Esophagus muscularis mucosa (tissue), 3 donors: ENCODE measurements at regions not wholly inside any gene's neighbourhood (a gene's known extent, or its start where the extent isn't known, plus 50 kb on each side); places are given as distances from the start of the nearest gene placed in this dataset.

Source experiments
- CTCF ChIP-seq, 3 experiments: fragments of 200-600 bp in 2 of 3; fragments of 450-650 bp in 1 of 3; sonication (generic) in 2 of 3; IDR thresholded peaks; one replicate each; pipeline ENCODE4 v1.5.1; 2017 to 2019; ENCODE audit warnings: antibody characterized with exemption in 3 of 3, mild to moderate bottlenecking in 2 of 3, moderate library complexity in 1 of 3
- POLR2A ChIP-seq: fragments of 450-650 bp; IDR thresholded peaks from one replicate; pipeline ENCODE4 v1.6.1; 2017; ENCODE audit warnings: antibody characterized with exemption, moderate library complexity, mild to moderate bottlenecking, low read depth

- TF ChIP-seq CTCF (IDR thresholded peaks at IDR 0.05) (no peak), POLR2A (no peak)
Observed at GRCh38 chr4:184289179-184289535, 71.5 kb upstream of the ENPP6 start.
